NCI-H510A (cell line): ENCODE measurements at regions not wholly inside any gene's neighbourhood (a gene's known extent, or its start where the extent isn't known, plus 50 kb on each side); places are given as distances from the start of the nearest gene placed in this dataset.

Source experiments
- DNase-seq: peaks from one replicate; lab custom pipeline; 2025; lab: John Stamatoyannopoulos, UW

DNA sequence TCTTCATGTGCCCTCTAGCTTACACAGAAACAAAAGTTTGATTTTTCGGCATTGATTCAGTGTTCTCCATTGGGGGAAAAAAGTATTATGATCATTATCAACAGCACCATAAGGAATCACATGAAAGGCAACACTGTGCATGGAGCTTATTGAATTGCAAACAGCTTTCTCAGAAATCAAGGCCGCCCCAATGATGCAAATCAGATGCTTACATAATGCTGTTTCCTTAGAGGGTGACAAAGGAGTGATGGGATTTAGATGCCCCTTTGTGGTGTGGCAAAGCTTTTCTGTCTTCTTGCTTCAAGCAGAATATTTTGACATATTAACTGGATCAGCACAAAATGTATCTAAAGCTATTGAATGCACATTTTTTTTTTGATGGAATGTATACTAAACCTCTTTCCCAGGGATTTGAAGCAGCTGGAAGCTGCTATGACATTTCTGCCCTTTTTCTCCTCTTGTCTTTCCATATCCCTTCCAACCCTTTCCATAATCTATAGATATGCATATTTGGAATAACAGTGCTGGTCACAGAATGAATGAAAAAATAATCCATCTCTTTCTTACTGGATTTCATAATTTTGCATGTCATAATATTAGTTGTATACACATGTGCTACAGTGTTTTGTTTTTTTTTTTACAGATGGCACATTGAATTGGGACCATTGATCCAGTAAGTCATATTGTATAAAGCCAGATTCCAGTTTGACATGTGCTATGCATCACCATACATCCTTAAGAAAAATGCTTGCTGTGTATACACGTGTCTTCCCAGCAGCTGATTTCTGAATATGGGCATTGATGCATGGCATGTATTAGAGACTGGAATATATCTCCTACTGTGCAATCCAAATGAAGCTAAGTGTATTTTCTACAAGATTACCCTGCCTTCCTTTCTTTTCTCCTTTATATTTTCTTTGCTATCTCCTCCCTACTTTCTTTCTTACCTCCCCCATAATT lies 259.7 kb upstream of the DCN start:
- no peak for DNase-seq

DNA sequence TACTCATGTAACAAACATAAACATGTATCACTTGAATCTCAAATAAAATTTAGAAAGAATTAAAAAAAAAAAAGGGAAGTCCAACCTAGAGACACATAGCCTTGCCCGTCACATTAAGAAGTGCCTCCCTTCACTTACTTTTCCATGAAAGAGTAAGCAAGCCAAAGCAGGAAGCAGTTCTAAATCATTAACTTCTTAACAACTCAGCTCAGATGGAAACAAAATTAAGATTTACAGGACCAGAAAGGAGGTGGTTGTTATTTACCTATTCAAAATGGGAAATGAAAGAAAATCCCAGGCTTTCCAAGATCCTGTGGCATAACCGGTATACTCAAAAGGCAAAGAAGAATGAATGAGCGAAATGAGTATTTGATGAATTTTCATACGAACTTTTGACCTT lies 258.6 kb upstream of the DCN start:
- no peak for DNase-seq

DNA sequence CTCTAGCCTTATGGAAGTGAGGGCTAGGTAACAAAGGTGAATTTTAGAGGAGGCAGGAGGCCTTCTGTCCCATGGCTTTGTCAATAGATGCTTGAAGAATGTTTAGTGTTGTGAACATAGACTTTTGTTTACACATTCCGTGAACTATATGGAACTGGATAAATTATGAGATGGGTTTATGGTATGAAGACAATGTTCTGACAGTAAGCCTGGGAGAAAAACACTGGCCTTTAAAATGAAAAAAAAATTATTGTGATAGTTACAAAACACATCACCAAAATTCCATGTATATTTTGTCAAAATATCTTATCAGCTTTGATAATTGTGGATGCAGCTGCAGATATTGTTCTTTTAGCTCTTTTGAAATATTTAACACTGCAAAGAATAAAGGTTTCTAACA lies 251.5 kb upstream of the DCN start:
- no peak for DNase-seq

DNA sequence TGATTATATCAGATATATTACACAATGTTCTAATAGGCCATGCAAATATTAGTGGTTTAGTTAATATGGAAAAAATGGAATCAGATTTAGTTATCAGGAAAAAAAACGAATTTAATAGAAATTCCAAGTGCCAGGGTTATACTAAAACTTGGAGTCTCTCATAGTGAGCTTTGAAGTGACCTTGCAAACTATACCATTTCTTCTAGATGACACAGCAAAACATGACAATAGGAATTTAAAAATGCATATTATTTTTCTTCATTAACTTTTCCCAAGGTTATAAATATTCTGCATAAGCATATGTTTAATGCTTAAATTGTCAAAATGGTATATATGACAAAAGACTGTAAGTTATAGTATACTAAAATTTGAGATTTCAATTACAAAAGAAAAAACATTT lies 250.1 kb upstream of the DCN start:
- no peak for DNase-seq

DNA sequence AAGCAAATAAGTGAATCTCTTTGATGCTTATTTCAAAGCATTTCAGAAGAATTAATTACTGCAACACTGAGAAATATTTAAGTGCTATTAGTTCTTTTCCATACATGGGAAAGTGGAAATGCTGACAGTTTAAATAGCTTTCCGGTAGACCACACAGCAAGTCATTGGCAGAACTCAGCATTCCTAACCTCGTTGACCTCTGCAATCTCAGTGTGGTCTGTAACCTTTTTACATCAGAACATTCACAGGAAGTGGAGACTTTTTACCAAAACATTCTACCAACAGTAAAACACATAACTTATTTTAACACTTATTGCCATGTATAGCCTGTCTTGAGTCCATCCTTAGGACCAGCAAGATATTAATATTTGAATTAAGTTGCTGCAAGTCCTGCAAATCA lies 249.5 kb upstream of the DCN start:
- DNase-seq: no peak

DNA sequence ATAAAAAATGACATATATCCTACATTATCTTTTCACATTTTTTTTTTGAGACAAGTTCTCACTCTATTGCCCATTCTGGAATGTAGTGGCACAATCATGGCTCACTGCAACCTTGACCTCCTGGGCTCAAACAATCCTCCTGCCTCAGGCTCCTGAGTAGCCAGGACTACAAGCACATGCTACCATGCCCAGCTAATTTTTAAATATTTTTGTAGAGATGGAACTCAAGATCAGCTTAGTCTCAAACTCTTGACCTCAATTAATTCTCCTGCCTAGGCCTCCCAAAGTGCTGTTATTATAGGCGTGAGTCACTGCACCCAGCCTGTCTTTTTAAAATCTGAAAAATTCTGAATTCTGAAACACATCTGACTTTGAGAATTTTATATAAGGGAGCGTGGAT lies 241.9 kb upstream of the DCN start:
- DNase-seq: no peak

DNA sequence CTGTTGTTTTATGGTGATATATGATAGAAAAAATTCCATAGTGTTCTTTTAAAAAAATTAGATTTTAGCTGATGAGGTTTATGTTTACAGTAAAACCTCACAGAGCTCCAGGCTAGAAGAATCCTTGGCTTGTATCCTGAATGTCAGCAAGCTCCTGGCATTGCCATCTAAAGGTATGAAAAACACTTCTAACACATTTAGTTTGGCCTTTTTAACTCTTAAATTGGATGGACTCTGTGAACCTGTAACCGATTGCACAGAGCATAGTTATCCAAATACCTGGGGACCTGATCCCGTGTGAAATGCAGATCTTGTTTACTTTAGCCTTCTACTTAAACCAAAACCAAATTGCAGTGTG lies 241.1 kb upstream of the DCN start:
- no peak for DNase-seq

DNA sequence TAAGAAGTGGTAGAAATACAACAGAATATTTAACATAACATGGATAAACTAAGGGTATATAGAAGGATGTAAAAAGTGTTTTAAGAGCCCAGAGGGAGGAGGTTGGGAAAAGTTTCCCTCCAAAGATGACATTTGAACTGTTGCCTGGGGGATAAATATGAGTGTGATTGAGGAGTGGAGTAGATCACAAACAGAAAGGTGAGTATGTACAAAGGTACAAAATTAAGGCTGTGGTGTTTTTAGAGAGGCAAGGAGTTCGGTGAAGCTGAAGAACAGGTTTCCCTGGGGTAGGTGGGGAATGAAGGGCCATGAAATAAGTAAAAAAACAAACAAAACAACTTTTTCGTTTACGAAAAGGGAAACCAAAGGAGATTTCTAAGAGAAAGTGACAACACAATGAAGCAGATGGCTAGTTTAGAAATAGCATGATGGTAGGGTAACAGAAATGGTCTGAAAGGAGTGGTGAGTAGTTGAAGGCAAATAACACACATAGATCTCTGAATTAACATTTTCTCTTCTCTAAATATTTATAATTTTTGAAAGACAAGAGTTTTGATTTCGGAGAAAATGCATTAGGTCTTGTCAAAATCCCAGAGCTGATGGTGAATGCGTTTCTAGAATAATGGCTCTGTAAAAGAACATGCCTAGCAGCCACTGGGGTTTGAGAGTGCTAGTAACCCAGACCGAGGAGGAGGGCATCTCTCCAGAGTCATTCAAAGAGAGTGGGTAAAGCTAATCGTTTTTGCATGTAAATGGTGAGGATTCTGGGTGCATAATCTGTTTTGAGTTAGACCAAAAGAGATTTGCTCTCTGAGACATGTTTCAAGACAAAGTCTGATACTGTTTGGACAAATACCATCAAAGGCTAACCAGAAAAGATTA lies 240.4 kb upstream of the DCN start:
- no peak for DNase-seq

DNA sequence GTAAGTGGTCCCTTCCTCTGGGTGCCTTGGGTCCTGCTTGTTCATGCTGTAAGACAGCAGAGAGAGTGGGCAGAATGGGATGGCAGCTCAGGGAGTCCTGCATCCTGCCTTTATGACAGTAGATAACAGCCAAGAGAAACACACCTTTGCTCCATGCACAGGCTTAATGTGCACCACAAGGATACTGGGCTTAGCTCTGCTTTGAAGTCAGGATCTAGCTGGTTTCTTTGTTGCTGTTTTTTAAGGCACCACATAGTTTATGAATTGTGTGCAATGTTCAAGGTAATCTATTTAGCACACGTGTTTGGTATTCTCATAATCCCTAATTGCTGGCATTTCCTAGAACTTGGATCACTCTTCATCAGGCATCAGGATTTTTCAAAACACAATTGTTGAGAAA lies 239.5 kb upstream of the DCN start:
- no peak for DNase-seq

DNA sequence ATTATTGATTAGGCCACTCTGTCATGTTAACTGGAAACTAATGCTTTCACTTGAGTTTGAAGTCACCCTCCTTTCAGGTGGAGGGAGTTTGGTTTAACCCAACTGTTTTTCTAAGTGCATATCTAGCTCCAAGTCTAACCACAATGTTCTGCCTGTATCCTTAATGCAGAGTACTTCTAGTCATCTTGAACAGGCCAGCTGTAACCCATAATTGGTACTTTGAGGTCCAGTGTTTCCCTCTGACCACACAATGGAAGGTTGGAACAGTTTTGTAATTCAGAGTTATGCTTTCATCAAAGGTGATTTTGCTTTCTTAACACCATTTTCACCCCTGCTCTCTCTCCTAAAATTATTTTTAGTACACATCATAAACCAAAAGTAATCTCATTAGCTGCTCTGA lies 237.2 kb upstream of the DCN start:
- DNase-seq: no peak

DNA sequence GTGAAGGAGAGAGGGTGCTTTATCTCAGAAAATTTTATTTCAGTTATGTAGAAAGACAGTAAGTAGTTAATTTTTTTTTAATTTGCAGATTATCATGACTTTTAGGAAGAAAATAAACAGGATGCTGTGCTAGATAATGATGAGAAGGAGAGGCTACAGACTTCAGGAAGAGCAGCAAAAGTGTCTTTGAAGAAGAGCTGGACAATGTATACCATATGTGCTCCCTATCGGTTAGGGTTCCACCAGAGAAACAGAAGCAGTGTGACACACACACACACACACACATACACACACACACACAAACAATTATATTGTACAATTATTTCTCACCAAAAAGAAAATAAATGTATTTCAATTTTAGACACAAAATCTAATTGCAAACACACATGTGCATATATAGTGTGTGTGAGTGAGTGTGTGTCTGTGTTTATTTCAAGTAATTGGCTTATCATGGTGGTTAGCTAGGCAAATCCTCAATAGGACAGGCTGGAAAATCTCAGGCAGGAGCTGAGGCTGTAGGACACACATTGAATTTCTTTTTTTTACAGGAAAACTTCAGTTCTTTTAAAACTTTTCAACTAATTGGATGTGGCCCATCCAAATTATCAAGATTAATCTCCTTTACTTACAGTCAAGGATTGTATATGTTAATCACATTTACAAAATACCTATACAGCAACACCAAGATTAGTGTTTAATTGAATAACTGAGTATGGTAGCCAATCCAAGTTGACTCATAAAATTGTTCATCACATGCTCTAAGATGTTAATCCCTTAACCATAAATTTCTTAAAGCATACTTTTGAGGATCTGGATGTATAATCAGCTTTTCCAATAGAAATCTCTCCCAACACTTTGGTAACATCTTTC lies 235.8 kb upstream of the DCN start:
- no peak for DNase-seq

DNA sequence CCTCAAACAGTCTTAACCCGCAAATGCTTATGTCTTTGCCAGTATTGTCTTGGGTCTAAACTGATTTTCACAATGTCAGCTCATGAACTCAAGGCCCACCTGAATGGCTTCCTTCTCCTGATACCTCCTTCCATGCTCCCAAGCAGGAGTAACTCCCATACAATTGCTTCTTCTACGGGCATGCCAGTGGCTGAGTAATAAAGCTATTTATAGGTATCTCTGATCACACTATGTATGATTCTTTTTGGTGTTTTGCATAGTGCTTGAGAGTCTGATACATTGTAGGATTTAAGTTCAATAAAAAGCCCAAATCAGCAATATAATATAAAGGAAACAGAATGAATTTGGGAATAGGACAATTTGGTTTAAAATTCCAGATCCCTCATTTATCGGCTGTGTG lies 235.0 kb upstream of the DCN start:
- no peak for DNase-seq

DNA sequence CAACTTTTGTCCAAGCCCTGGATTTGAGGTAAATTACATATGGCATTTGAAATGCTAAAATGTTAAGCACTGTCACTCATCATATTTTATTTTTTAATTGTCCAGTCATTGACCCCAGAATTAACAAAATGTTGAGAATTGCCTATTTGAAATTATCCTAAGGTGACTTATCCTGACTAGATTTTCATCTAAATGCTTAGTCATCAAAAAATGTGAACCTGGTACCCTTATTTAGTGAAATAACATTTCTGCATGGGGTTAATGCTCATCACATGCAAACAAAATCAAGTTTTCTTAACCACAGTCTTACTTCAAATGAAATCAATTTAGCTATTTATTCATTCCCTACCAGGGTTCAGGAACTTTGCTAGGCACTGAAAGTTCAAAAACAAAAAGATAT lies 232.0 kb upstream of the DCN start:
- no peak for DNase-seq

DNA sequence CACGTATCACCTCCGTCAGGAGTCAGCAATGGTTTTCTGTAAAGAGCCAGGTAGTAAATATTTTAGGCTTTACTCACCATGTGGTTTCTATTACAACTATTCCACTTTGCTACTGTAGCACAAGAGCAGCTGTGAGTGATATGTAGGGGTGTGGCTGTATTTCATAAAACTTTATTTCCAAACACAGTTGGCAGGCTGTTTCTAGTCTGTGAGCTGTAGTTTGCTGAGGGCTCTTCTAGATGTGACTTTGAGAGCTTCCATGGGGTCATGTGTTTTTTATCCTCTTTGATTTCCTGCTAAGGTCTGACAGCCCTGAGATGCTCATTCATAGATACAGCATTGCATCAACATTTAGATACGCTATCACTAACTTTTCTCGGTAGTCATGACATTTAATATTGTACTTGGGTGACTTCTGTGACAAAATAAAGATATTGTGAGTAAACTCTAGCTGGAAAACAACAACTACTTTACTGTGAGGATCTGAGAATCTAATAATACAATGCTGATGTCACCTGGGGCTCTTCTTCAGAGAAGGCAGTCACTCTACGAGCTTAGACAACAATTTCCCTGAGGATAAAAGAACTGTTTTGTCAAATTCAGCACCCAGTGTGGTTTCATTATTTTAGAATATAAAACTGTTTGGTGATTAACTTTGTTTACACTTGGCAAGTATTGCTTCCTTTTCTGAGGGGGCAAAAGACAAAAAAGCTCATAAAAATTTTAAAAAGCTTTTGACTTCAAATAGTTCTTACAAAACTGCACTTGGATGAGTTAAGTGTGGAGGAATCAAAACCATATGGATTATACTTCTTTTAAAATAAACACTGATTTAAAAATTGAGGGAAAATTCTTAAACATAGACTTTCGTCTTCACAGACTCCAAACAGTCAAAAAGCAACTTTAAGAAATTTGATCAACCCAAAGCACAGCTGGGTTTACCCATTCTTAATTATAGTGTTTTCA lies 231.2 kb upstream of the DCN start:
- DNase-seq: no peak

DNA sequence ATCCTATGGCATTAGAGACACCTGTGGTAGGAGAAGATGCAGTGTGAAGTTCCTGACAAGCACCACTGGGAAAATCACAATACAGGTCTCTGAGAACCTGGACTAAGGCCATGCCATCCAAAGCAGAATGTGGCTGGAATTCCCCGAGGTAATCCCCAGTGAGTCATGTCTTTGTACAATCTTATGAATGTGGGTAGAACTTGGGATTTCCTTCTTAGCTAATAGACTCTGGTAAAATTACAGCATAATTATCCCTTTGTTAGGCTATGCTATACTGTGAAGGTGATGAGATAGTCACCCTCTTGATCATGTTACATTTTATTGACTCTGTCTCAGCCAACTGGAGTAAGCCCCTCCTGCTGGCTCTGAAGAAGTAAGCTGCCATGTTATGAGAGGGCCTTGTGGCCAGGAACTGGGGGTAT lies 224.3 kb upstream of the DCN start:
- no peak for DNase-seq

DNA sequence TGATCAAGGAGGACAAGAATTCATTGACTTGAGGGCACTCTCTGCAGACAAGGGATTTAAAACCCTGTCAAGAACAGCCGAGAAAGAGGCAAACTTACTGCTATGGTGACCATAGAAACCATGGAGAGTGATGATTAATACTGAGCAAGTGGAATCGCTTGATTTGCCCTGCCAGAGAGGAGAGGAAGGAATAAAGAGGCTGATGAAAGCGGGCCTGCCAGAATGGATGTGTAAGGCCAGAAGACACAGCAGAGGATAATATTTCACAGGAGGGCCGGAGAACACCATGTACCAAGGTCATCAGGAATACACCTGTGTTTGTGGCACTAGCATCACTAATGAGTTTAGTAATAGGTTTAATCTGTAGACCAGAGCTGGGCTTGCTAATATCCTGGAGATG lies 221.8 kb upstream of the DCN start:
- DNase-seq: no peak

DNA sequence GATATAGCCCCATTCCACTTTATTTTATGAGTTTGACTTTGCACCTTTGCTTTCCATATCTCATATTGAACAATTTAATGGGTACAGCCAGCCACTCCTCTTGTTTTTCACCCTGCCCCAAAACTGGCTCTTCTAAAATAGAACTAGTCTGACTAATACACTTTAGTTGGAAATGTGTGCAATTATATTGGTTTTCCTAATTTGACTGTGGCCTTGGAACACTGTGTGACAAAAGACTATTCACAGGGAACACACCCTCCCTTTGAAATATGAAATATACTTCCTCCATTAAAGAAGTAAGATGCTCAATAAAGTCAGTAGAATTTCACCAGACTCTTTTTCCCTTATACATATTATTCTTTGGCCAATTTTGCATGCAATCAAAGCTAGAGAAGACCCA lies 218.6 kb upstream of the DCN start:
- no peak for DNase-seq

DNA sequence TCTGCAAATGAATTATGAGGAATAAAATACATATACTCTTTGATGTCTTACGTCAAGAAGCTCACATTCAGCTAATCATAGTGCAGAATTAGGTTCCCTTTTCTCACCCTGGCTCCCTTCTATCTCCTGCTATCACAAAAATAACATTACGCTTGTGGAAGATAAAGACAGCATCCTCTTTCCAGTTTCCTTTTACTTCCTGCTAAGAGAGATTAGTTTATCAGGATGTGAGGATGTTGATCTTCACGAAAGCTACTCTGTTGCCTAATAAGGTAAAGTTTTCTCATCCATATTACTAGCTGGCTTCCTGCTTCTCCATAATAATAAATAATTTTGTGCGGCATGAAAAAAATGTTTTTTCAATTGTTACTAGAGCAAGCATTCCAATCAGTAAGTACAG lies 217.7 kb upstream of the DCN start:
- DNase-seq: no peak

DNA sequence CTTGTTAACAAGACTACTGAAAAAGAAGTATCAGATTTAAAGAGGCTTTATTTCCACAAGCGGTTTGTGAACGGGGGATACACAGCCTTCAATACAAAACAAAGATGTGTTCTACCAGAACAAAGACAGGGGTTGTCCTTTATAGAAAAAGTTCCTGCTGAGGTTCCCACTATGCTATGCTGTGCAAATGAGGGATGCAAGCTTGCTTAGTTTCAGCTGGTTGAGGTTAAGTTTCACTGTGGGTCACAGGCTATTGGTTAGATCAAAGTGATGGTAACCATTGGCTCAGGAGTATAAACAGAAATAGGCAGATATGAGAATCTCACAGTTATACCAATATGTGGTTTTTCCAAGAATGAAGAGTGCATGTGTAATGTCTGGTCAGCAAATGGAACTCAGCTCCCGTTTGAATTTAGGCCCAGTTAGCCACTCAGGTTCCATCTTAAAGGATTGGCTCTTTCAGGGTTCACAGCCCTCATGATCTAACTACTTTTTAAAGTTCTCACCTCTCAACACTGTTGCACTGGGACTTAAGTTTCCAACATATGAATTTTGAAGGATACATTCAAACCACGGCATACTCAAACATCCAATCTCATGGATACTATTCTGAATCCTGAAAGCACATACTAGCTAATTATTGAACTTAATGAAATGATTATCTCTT lies 215.4 kb upstream of the DCN start:
- no peak for DNase-seq

DNA sequence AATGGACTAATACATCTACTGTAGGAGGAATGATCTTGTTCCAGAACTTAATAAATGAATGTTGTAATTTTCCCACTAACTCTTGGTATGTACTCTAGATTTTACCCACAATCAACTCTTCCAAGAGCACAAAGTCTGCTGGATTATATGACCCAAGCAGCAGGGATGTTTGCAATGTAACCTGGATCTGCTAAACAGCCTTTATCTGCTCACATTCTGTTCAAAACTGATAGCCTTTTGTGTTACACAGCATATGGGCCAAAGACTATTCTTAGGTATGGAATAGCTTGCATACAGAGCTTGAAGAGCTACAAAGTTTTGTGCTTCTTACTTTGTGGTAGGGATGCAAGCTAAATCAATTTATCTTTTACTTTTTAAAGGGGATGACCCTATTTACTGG lies 213.7 kb upstream of the DCN start:
- DNase-seq: no peak
